ENCODE measurements at regions not wholly inside any gene's neighbourhood (a gene's known extent, or its start where the extent isn't known, plus 50 kb on each side); places are given as distances from the start of the nearest gene placed in this dataset.
A peak's percentile ranks its signal among the peaks of the same experiment; 100 is the strongest.

- H3K79me2 ChIP-seq (ENCODE audit: insufficient read depth): no peaks in the 10 kb centered on the region
- H3K4me1 ChIP-seq (ENCODE audit: insufficient read depth): no peaks in the 10 kb centered on the region
These were observed 459.7 kb upstream of the PTCHD4 start for GRCh38 chr6:48570656-48571055.

DNA sequence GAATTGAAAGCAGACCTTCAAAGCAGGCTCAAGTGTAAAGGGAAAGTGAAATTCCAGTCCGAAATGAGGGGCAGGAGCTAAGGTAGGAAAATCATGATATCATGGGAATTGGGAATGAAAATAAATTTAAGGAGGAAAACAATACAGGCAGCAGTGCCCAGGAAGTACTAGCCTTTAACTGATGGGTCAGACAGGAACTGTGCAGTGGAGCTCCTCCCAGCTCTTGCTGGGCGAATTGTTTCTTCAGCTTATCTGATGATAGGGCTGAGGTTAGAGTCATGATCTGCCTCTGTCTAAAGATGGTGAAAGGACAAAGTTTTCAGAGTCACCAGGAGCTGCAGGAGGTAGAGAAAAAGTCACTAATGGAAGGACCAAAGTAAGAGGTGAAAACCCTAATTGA, 457.9 kb upstream of the PTCHD4 start:
- DNase-seq: no peak
- H3K27ac ChIP-seq: no peak overlapping the region
- TF ChIP-seq EZH2 (IDR thresholded peaks at IDR 0.05; ENCODE audit: insufficient read depth, poor library complexity, severe bottlenecking) (no peak), EZH2phosphoT487 (IDR thresholded peaks at IDR 0.05; ENCODE audit: insufficient read depth, low read depth) (no peak)
- no peaks in the 10 kb centered on the region for H3K27me3 ChIP-seq (replicated peaks; ENCODE audit: insufficient read depth)
- H3K36me3 ChIP-seq (ENCODE audit: low read depth): no peaks in the 10 kb centered on the region
- H3K9ac ChIP-seq: no peak overlapping the region
- no peak overlapping the region for H3K4me2 ChIP-seq (ENCODE audit: unreplicated experiment)
- H2AFZ ChIP-seq: 0 out of 2 replicates have a peak overlapping the region, but pooled peaks have one; percentile 29
- H3K79me2 ChIP-seq (ENCODE audit: insufficient read depth): no peaks in the 10 kb centered on the region
- no peak overlapping the region for H3K4me3 ChIP-seq
- H3F3A ChIP-seq (ENCODE audit: insufficient read depth): no peaks in the 10 kb centered on the region
- H3K9me2 ChIP-seq (ENCODE audit: insufficient read depth): no peaks in the 10 kb centered on the region
- no peaks in the 10 kb centered on the region for H3K9me3 ChIP-seq (ENCODE audit: low read depth)
- in situ Hi-C loops (cut with MboI): no loop called here
- H4K20me1 ChIP-seq (ENCODE audit: insufficient read depth): no peaks in the 10 kb centered on the region
- WGBS, 2 experiments (ENCODE audit: low coverage in 1 of 2, low lambda C conversion rate in 2 of 2, missing lambda C conversion rate in 2 of 2): 6 to 15% methylated on average over 2 of the region's 2 CpGs
- no peaks in the 10 kb centered on the region for H3K4me1 ChIP-seq (ENCODE audit: insufficient read depth)

More at GRCh38 chr6:48570656-48571055, 459.7 kb upstream of the PTCHD4 start:
- H3K4me2 ChIP-seq (ENCODE audit: unreplicated experiment): no peak overlapping the region
- no peak overlapping the region for H3K4me3 ChIP-seq
- in situ Hi-C loops (cut with MboI): no loop called here
- no peak for TF ChIP-seq EZH2 (IDR thresholded peaks at IDR 0.05; ENCODE audit: insufficient read depth, poor library complexity, severe bottlenecking)
- no peak for TF ChIP-seq EZH2phosphoT487 (IDR thresholded peaks at IDR 0.05; ENCODE audit: insufficient read depth, low read depth)
- H3K27ac ChIP-seq: no peak overlapping the region
- H2AFZ ChIP-seq: no peak overlapping the region
- H3K9me3 ChIP-seq (ENCODE audit: low read depth): no peaks in the 10 kb centered on the region
- DNase-seq: no peak
- H3K9me2 ChIP-seq (ENCODE audit: insufficient read depth): no peaks in the 10 kb centered on the region
- H3F3A ChIP-seq (ENCODE audit: insufficient read depth): no peaks in the 10 kb centered on the region
- H4K20me1 ChIP-seq (ENCODE audit: insufficient read depth): no peaks in the 10 kb centered on the region
- no peaks in the 10 kb centered on the region for H3K36me3 ChIP-seq (ENCODE audit: low read depth)
- WGBS, 2 experiments (ENCODE audit: low coverage in 1 of 2, low lambda C conversion rate in 2 of 2, missing lambda C conversion rate in 2 of 2): 39 to 45% methylated on average over 3 of the region's 3 CpGs
- H3K9ac ChIP-seq: no peak overlapping the region
- no peaks in the 10 kb centered on the region for H3K27me3 ChIP-seq (replicated peaks; ENCODE audit: insufficient read depth)

DNA sequence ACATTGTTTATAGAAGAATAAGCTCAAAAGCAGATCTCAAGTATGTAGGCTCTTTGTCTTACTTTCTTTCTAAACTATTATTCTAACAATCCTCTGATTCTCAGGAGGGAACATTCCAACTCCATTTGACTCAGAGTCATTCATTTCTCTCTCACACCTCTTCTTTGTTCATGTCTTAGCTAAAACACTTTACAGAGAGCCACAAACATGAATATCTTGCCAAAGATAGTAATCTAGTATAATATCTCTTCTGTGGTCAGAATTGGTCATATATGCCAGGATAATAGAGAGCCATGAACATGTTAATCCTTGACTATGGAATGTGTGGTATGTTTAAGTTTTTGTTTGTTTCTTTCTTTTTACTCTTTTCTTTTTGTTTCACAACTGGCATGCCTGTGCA, 456.0 kb upstream of the PTCHD4 start:
- H3K9ac ChIP-seq: no peak overlapping the region
- no peak overlapping the region for H3K4me3 ChIP-seq
- in situ Hi-C loops (cut with MboI): no loop called here
- H3F3A ChIP-seq (ENCODE audit: insufficient read depth): no peaks in the 10 kb centered on the region
- H3K9me2 ChIP-seq (ENCODE audit: insufficient read depth): no peaks in the 10 kb centered on the region
- no peaks in the 10 kb centered on the region for H4K20me1 ChIP-seq (ENCODE audit: insufficient read depth)
- no peak overlapping the region for H3K27ac ChIP-seq
- no peaks in the 10 kb centered on the region for H3K9me3 ChIP-seq (ENCODE audit: low read depth)
- H3K36me3 ChIP-seq (ENCODE audit: low read depth): no peaks in the 10 kb centered on the region
- no peak for DNase-seq
- TF ChIP-seq EZH2 (IDR thresholded peaks at IDR 0.05; ENCODE audit: insufficient read depth, poor library complexity, severe bottlenecking) (no peak), EZH2phosphoT487 (IDR thresholded peaks at IDR 0.05; ENCODE audit: insufficient read depth, low read depth) (no peak)
- H3K4me2 ChIP-seq (ENCODE audit: unreplicated experiment): no peak overlapping the region
- H3K79me2 ChIP-seq (ENCODE audit: insufficient read depth): no peaks in the 10 kb centered on the region
- H3K27me3 ChIP-seq (replicated peaks; ENCODE audit: insufficient read depth): no peaks in the 10 kb centered on the region
- no peak overlapping the region for H2AFZ ChIP-seq
- H3K4me1 ChIP-seq (ENCODE audit: insufficient read depth): no peaks in the 10 kb centered on the region

DNA sequence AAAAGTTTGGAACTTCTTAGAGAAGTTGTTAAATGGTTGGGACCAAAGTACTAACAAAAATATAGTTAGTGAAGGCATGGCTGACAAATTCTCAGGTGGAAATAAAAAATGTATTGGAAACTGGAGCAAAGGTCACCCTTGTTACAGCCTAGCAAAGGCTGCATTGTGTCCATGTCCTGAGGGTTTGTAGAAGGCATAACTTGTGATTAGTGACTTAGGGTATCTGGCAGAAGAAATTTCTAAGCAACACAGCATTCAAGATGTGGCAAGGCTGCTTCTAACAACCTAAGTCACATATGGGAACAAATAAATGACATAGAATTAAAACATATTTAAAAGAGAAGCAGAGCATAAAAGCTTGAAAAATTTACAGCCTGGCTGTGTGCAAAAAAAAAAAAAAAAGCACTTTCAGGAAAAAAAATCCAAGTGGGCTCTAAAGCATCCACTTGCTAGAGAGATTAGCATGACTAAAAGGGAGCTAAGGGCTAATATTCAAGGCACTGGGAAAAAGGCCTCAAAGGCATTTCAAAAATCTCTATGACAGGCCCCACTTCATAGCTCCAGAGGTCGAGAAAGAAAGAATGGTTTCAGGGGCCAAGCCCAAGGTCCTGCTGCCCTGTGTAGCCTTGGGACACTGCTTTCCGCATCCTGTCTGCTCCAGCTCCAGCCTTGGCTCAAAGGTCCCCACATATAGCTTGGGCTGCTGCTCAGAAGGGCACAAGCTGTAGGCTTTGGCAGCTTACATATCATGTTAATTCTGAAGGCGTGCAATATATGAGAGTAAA, 453.2 kb upstream of the PTCHD4 start:
- Histone ChIP-seq H3K9me3 (ENCODE audit: low read depth) (no peaks in the 10 kb centered on the region), H3F3A (ENCODE audit: insufficient read depth) (no peaks in the 10 kb centered on the region), H3K4me3 (no peak overlapping the region), H3K27me3 (replicated peaks; ENCODE audit: insufficient read depth) (no peaks in the 10 kb centered on the region), H2AFZ (no peak overlapping the region), H4K20me1 (ENCODE audit: insufficient read depth) (no peaks in the 10 kb centered on the region), H3K27ac (no peak overlapping the region), H3K4me2 (ENCODE audit: unreplicated experiment) (no peak overlapping the region), H3K9ac (no peak overlapping the region), H3K79me2 (ENCODE audit: insufficient read depth) (no peaks in the 10 kb centered on the region), H3K9me2 (ENCODE audit: insufficient read depth) (no peaks in the 10 kb centered on the region), H3K4me1 (ENCODE audit: insufficient read depth) (no peaks in the 10 kb centered on the region), H3K36me3 (ENCODE audit: low read depth) (no peaks in the 10 kb centered on the region)
- DNase-seq: no peak
- no peak for TF ChIP-seq EZH2phosphoT487 (IDR thresholded peaks at IDR 0.05; ENCODE audit: insufficient read depth, low read depth)
- no peak for TF ChIP-seq EZH2 (IDR thresholded peaks at IDR 0.05; ENCODE audit: insufficient read depth, poor library complexity, severe bottlenecking)
- 19 to 21% methylated on average over 3 of the region's 3 CpGs for WGBS, 2 experiments (ENCODE audit: low coverage in 1 of 2, low lambda C conversion rate in 2 of 2, missing lambda C conversion rate in 2 of 2)
- in situ Hi-C loops (cut with MboI): no loop called here

Data from GM23248 (cell line).